KMS-11 (cell line): ENCODE measurements at regions not wholly inside any gene's neighbourhood (a gene's known extent, or its start where the extent isn't known, plus 50 kb on each side); places are given as distances from the start of the nearest gene placed in this dataset.

ENCODE experiments used
- H2AFZ ChIP-seq: fragments of 200-600 bp; sonication (generic); 2 replicates; pipeline ENCODE4 v1.6.1; 2016; ENCODE audit warnings: antibody characterized with exemption, mixed run types, low read depth
- H3K27ac ChIP-seq: fragments of 200-600 bp; sonication (generic); 2 replicates; pipeline ENCODE4 v1.6.1; 2016; ENCODE audit warnings: mild to moderate bottlenecking, mixed run types
- H3K27me3 ChIP-seq: fragments of 200-600 bp; sonication (generic); 2 replicates; pipeline ENCODE4 v1.6.1; 2017; ENCODE audit warnings: mild to moderate bottlenecking, low read depth, mixed run types, moderate library complexity; ENCODE audit not compliant: insufficient read depth
- H3K36me3 ChIP-seq: fragments of 200-600 bp; sonication (generic); 2 replicates; pipeline ENCODE4 v1.6.1; 2017; ENCODE audit warnings: mild to moderate bottlenecking, mixed run types; ENCODE audit not compliant: insufficient read depth
- H3K4me1 ChIP-seq: fragments of 200-600 bp; sonication (generic); 2 replicates; pipeline ENCODE4 v1.6.1; 2016; ENCODE audit warnings: mild to moderate bottlenecking, low read depth, mixed run types; ENCODE audit not compliant: poor library complexity, severe bottlenecking
- H3K4me2 ChIP-seq: fragments of 200-600 bp; sonication (generic); 2 replicates; pipeline ENCODE4 v1.7.0; 2016; ENCODE audit warnings: mild to moderate bottlenecking, mixed run types
- H3K4me3 ChIP-seq: fragments of 200-600 bp; sonication (generic); IDR thresholded peaks from 2 replicates; pipeline ENCODE4 v1.6.1; 2017; ENCODE audit warnings: low read depth, low read length, mixed read lengths; ENCODE audit not compliant: insufficient read depth
- H3K79me2 ChIP-seq: fragments of 200-600 bp; sonication (generic); 2 replicates; pipeline ENCODE4 v1.6.1; 2016; ENCODE audit warnings: low read depth, mixed run types; ENCODE audit not compliant: insufficient read depth
- H3K9ac ChIP-seq: fragments of 200-600 bp; sonication (generic); 2 replicates; pipeline ENCODE4 v1.6.1; 2016; ENCODE audit warnings: mild to moderate bottlenecking, mixed run types
- H4K20me1 ChIP-seq: fragments of 200-600 bp; sonication (generic); 2 replicates; pipeline ENCODE4 v1.6.1; 2016; ENCODE audit warnings: mild to moderate bottlenecking, mixed run types; ENCODE audit not compliant: insufficient read depth
- CTCF ChIP-seq: fragments of 200-600 bp; sonication (generic); conservative IDR thresholded peaks from 2 replicates; pipeline ENCODE4 v1.6.1; 2017; ENCODE audit warnings: low read depth, mild to moderate bottlenecking, antibody characterized with exemption, low read length, moderate library complexity, mixed read lengths

DNA sequence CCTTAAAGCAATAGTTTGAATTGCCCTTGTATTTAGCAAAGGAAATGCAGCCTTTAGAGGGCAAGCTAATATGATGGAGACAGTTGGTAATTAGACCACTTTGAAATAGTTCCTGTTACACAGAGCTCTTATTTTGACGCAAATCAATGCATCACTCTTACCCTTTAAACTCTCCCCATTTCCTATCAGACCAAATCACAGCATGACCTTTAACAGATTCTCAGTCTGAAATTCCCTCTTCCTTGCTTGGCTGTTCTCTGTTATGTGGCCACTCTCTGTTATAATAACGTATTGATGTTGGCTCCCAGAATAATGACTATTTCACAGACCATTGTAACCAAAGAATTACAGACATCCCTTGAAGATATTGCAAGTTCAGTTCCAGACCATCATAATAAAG, 66.9 kb upstream of the NGF start:
- Histone ChIP-seq H2AFZ (no peak overlapping the region), H3K9ac (no peak overlapping the region), H3K36me3 (no peaks in the 10 kb centered on the region), H3K4me3 (no peak overlapping the region), H3K79me2 (no peaks in the 10 kb centered on the region), H3K27me3 (no peaks in the 10 kb centered on the region), H3K4me1 (no peaks in the 10 kb centered on the region), H3K27ac (no peak overlapping the region), H3K4me2 (no peak overlapping the region), H4K20me1 (no peaks in the 10 kb centered on the region)
- TF ChIP-seq CTCF, result no peak

GRCh38 chr1:115402753-115403184, 64.7 kb upstream of the NGF start:
- Histone ChIP-seq H4K20me1 (no peaks in the 10 kb centered on the region), H2AFZ (no peak overlapping the region), H3K36me3 (no peaks in the 10 kb centered on the region), H3K27me3 (no peaks in the 10 kb centered on the region), H3K27ac (no peak overlapping the region), H3K9ac (no peak overlapping the region), H3K4me1 (no peaks in the 10 kb centered on the region), H3K79me2 (no peaks in the 10 kb centered on the region), H3K4me2 (no peak overlapping the region), H3K4me3 (no peak overlapping the region)
- no peak for TF ChIP-seq CTCF

DNA sequence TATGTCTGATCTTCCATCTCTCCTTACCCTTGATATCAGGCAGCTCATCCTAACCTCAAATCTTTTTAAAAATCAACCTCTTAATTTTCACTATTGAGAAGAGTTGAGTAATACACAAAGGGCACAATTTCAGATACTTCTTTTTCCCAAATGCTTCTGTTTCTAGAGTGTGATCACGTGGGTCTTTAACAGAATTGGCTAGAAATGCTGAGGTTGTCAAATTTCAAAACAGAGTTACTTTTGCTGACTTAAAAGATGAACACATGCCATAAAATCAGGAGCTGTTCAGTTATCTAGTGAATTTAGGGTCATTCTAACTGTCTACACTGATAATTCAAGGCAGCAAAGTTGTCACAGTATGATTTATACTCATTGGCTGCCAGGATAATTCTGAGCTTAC, 63.6 kb upstream of the NGF start:
- no peak overlapping the region for H3K4me2 ChIP-seq
- H3K27me3 ChIP-seq, result no peaks in the 10 kb centered on the region
- H3K79me2 ChIP-seq, result no peaks in the 10 kb centered on the region
- no peaks in the 10 kb centered on the region for H3K36me3 ChIP-seq
- H2AFZ ChIP-seq, result no peak overlapping the region
- no peak for TF ChIP-seq CTCF
- no peak overlapping the region for H3K9ac ChIP-seq
- H3K4me1 ChIP-seq, result no peaks in the 10 kb centered on the region
- H3K27ac ChIP-seq, result no peak overlapping the region
- H4K20me1 ChIP-seq, result no peaks in the 10 kb centered on the region
- no peak overlapping the region for H3K4me3 ChIP-seq

- no peak overlapping the region for H2AFZ ChIP-seq
- no peaks in the 10 kb centered on the region for H3K4me1 ChIP-seq
- H3K36me3 ChIP-seq, result no peaks in the 10 kb centered on the region
- TF ChIP-seq CTCF, result no peak
- H3K27me3 ChIP-seq, result no peaks in the 10 kb centered on the region
- H3K4me3 ChIP-seq, result no peak overlapping the region
- no peak overlapping the region for H3K27ac ChIP-seq
- no peak overlapping the region for H3K4me2 ChIP-seq
- H3K9ac ChIP-seq, result no peak overlapping the region
- H4K20me1 ChIP-seq, result no peaks in the 10 kb centered on the region
- H3K79me2 ChIP-seq, result no peaks in the 10 kb centered on the region
Measured at GRCh38 chr1:115400891-115401290, 62.8 kb upstream of the NGF start.

GRCh38 chr1:115400426-115400825, 62.4 kb upstream of the NGF start:
- no peak for TF ChIP-seq CTCF
- Histone ChIP-seq H3K9ac (no peak overlapping the region), H3K27ac (no peak overlapping the region)

More at GRCh38 chr1:115400426-115400825, 62.4 kb upstream of the NGF start:
- H4K20me1 ChIP-seq, result no peaks in the 10 kb centered on the region
- no peaks in the 10 kb centered on the region for H3K4me1 ChIP-seq
- no peak overlapping the region for H2AFZ ChIP-seq
- no peak overlapping the region for H3K4me2 ChIP-seq
- H3K27me3 ChIP-seq, result no peaks in the 10 kb centered on the region
- no peak overlapping the region for H3K4me3 ChIP-seq
- H3K36me3 ChIP-seq, result no peaks in the 10 kb centered on the region
- H3K79me2 ChIP-seq, result no peaks in the 10 kb centered on the region
